HepG2 (cell line): ENCODE measurements at regions not wholly inside any gene's neighbourhood (a gene's known extent, or its start where the extent isn't known, plus 50 kb on each side); places are given as distances from the start of the nearest gene placed in this dataset.

Experiments used
- ATAC-seq: fragments of 200-7000 bp; cut with Tn5 transposase; 3 replicates; pipeline ENCODE4 v1.9.1; 2020; ENCODE audit warnings: mild to moderate bottlenecking, moderate library complexity
- BruUV-seq: library from RNA; stranded (reverse); fragments of 400-500 nt; replicated peaks from 2 replicates; lab custom pipeline; 2021; lab: Mats Ljungman, UMichigan
- CTCF ChIA-PET: fragments of 300-600 bp; formaldehyde crosslinking; extraction: SDS; loops from one replicate; lab custom pipeline; 2021; ENCODE audit warnings: low total read pairs, inconsistent platforms, low intra/inter-chr PET ratio; lab: Yijun Ruan, JAX
- POLR2A ChIA-PET: fragments of 350-600 bp; sonication (Branson Sonifier 250); formaldehyde crosslinking; loops from one replicate; lab custom pipeline; 2020; ENCODE audit warnings: antibody characterized with exemption, inconsistent platforms; lab: Yijun Ruan, JAX
- DNase-seq: peaks from one replicate; pipeline ENCODE4 v3.0.0-alpha.2; 2015; ENCODE audit warnings: low spot score
- FAIRE-seq: peaks from 3 replicates; lab custom pipeline; 2011; peaks lifted over from hg19 to GRCh38; lab: Jason Lieb, UNC
- H2AFZ ChIP-seq: one replicate; pipeline ENCODE4 v1.6.1; 2011; ENCODE audit warnings: low read length, inconsistent platforms
- H3K27ac ChIP-seq: fragments of 300-600 bp; 3 replicates; pipeline ENCODE4 v1.8.0; 2011; ENCODE audit warnings: mixed run types, mild to moderate bottlenecking, mixed read lengths, low read length, inconsistent platforms; ENCODE audit not compliant: insufficient read depth; ENCODE audit errors: extremely low read length
- H3K27me3 ChIP-seq, 2 experiments: fragments of 200-600 bp in 1 of 2; 2 replicates in 1 of 2; 3 replicates in 1 of 2; pipeline versions ENCODE4 v1.6.0 to v1.8.0; 2011; ENCODE audit warnings: low read length in 2 of 2, mild to moderate bottlenecking in 2 of 2, moderate library complexity in 2 of 2, inconsistent platforms in 1 of 2; ENCODE audit not compliant: insufficient read depth in 2 of 2, control insufficient read depth in 1 of 2
- H3K36me3 ChIP-seq, 2 experiments: fragments of 200-600 bp in 1 of 2; replicated peaks in 1 of 2; 2 replicates in 1 of 2; 3 replicates in 1 of 2; pipeline versions ENCODE4 v1.5.1 to v1.8.0; 2011; ENCODE audit warnings: low read length in 2 of 2, inconsistent platforms in 1 of 2; ENCODE audit not compliant: insufficient read depth in 2 of 2, control insufficient read depth in 1 of 2
- H3K4me1 ChIP-seq: 2 replicates; pipeline ENCODE4 v1.5.1; 2012; ENCODE audit warnings: low read length, inconsistent platforms; ENCODE audit not compliant: insufficient read depth
- H3K4me2 ChIP-seq: 2 replicates; pipeline ENCODE4 v1.6.0; 2011; ENCODE audit warnings: low read depth, low read length, inconsistent platforms
- H3K4me3 ChIP-seq, 3 experiments: fragments of 200-600 bp in 1 of 3; sonication (generic), shearing (Covaris generic) in 1 of 3; replicated peaks in 1 of 3; 2 replicates each; pipeline ENCODE4 v1.5.1; 2011 to 2016; ENCODE audit warnings: low read length in 3 of 3, inconsistent platforms in 2 of 3, low read depth in 2 of 3, mild to moderate bottlenecking in 2 of 3, control low read depth in 1 of 3, mixed read lengths in 1 of 3; ENCODE audit not compliant: insufficient read depth in 1 of 3
- H3K79me2 ChIP-seq: one replicate; pipeline ENCODE4 v1.6.1; 2011; ENCODE audit warnings: low read length, inconsistent platforms; ENCODE audit not compliant: insufficient read depth
- H3K9ac ChIP-seq: 2 replicates; pipeline ENCODE4 v1.6.0; 2011; ENCODE audit warnings: mild to moderate bottlenecking, low read depth, low read length, inconsistent platforms; ENCODE audit not compliant: insufficient read depth
- H3K9me3 ChIP-seq: 2 replicates; pipeline ENCODE4 v1.5.1; 2012; ENCODE audit warnings: mild to moderate bottlenecking, low read length
- H4K20me1 ChIP-seq: 2 replicates; pipeline ENCODE4 v1.6.0; 2011; ENCODE audit warnings: inconsistent platforms, mild to moderate bottlenecking, low read length, moderate library complexity; ENCODE audit not compliant: insufficient read depth
- CREB3 ChIP-seq: sonication (generic); formaldehyde crosslinking; IDR thresholded peaks from 2 replicates; pipeline ENCODE4 v1.5.0; 2020; ENCODE audit warnings: missing genetic modification reagents
- TEAD2 ChIP-seq: sonication (generic); formaldehyde crosslinking; IDR thresholded peaks from 2 replicates; pipeline ENCODE4 v1.9.0; 2021; ENCODE audit warnings: missing genetic modification reagents
- ZFP36L2 ChIP-seq: sonication (generic); formaldehyde crosslinking; IDR thresholded peaks from 2 replicates; pipeline ENCODE4 v1.4.0; 2020; ENCODE audit warnings: missing genetic modification reagents
- ZFP91 ChIP-seq: sonication (generic); formaldehyde crosslinking; IDR thresholded peaks from 2 replicates; pipeline ENCODE4 v1.9.0; 2022; ENCODE audit warnings: missing genetic modification reagents, mild to moderate bottlenecking, borderline replicate concordance
- ZNF564 ChIP-seq: sonication (generic); formaldehyde crosslinking; IDR thresholded peaks from 2 replicates; pipeline ENCODE4 v1.8.1; 2023; ENCODE audit warnings: mild to moderate bottlenecking, missing genetic modification reagents
- WGBS: methylation state at CpG from one replicate; pipeline ENCODE4 v1.1.6; 2017; ENCODE audit warnings: low lambda C conversion rate; 5-methylcytosine and 5-hydroxymethylcytosine counted together
- in situ Hi-C: cut with HindIII; loops from 2 replicates; pipeline ENCODE4 v1.10.0; 2017; ENCODE audit warnings: low pct_unique_long_range_greater_than_20kb; ENCODE audit not compliant: extremely low pct_ligation_motif_present
- intact Hi-C: fragments of 100-400 bp; cut with micrococcal nuclease; formaldehyde crosslinking; loops from one replicate; pipeline ENCODE4 v1.10.0; 2022; ENCODE audit not compliant: unreplicated experiment

GRCh38 chr7:41052201-41052600, 650.7 kb downstream of the INHBA start:
- no TSS peak for BruUV-seq
- in situ Hi-C loops, result no loop called here
- POLR2A ChIA-PET, result no interaction called here

More at GRCh38 chr7:41052201-41052600, 650.7 kb downstream of the INHBA start:
- CTCF ChIA-PET, result no interaction called here
- FAIRE-seq, result no peak
- no peaks in the 10 kb centered on the region; a peak in 1 of 5 replicates for H3K27me3 ChIP-seq
- no peaks in the 10 kb centered on the region for H3K79me2 ChIP-seq
- no peak overlapping the region for H3K4me3 ChIP-seq
- no peak for DNase-seq
- ATAC-seq, result no peak
- H2AFZ ChIP-seq, result no peak overlapping the region
- no peak overlapping the region for H3K9ac ChIP-seq
- no peaks in the 10 kb centered on the region for H3K36me3 ChIP-seq
- TF ChIP-seq TEAD2 (CRISPR knock-in tag) (no peak), ZFP91 (CRISPR knock-in tag) (no peak), ZNF564 (CRISPR knock-in tag) (no peak), CREB3 (CRISPR knock-in tag) (no peak), ZFP36L2 (CRISPR knock-in tag) (no peak)
- TF ChIP-seq, all 625 proteins: peak for 0
- Histone ChIP-seq H3K27ac (no peak overlapping the region), H3K4me1 (no peaks in the 10 kb centered on the region), H3K4me2 (no peak overlapping the region), H4K20me1 (no peaks in the 10 kb centered on the region), H3K9me3 (no peaks in the 10 kb centered on the region)
- WGBS, result 0% methylated on average over 2 of the region's 3 CpGs
- intact Hi-C loops, result no loop called here
